Motor neuron (in vitro differentiated cells): ENCODE measurements at regions not wholly inside any gene's neighbourhood (a gene's known extent, or its start where the extent isn't known, plus 50 kb on each side); places are given as distances from the start of the nearest gene placed in this dataset.
"Not testable (repeated sequence)": the region's sequence is repeated elsewhere in the genome, so short reads cannot be mapped to it uniquely, and the experiment has no call there.

Experiments
- ATAC-seq, 8 experiments: fragments of 200-7000 bp; cut with Tn5 transposase; replicated peaks in 6 of 8; 2 replicates each; pipeline ENCODE4 v1.8.0; 2021; ENCODE audit warnings: mild to moderate bottlenecking in 8 of 8, moderate library complexity in 8 of 8
- H3K27ac ChIP-seq, 2 donors: fragments of 250-450 bp; sonication (Bioruptor Pico); 2 replicates each; pipeline ENCODE4 v1.9.0; 2021; ENCODE audit warnings: antibody characterized with exemption in 2 of 2, mild to moderate bottlenecking in 2 of 2, moderate library complexity in 1 of 2
- H3K4me1 ChIP-seq, 2 donors: fragments of 250-450 bp; sonication (Bioruptor Pico); replicated peaks in 1 of 2; 2 replicates each; pipeline ENCODE4 v1.6.1; 2021; ENCODE audit warnings: antibody characterized with exemption in 2 of 2, mild to moderate bottlenecking in 2 of 2, moderate library complexity in 1 of 2
- H3K4me3 ChIP-seq, 5 donors: fragments of 250-450 bp; sonication (Bioruptor Pico); 2 replicates each; pipeline ENCODE4 v1.9.0; 2021; ENCODE audit warnings: antibody characterized with exemption in 5 of 5, mild to moderate bottlenecking in 5 of 5, moderate library complexity in 4 of 5
- whole genome bisulfite sequencing, 10 experiments: fragments of 450-650 bp; shearing (Covaris generic); methylation state at CpG; one replicate each; pipeline ENCODE4 v1.0.0; 2022; 5-methylcytosine and 5-hydroxymethylcytosine counted together
- in situ Hi-C, 9 experiments: fragments of 400-800 bp; cut with MboI; loops; one replicate each; pipeline ENCODE4 v1.15.0; 2021; ENCODE audit warnings: low sequenced_read_pairs in 9 of 9, low pct_unique_long_range_greater_than_20kb in 2 of 9; ENCODE audit not compliant: unreplicated experiment in 9 of 9

GRCh38 chr5:57383093-57383861, 99.3 kb downstream of the ACTBL2 start:
- ATAC-seq, result peak; percentile 67 to 97 (median 92)
- WGBS, 10 experiments, result 0 to 100% (median 55%) methylated on average over 1 to 8 of the region's 9 CpGs
- in situ Hi-C loops, result no loop called here
- no peak overlapping the region for H3K4me3 ChIP-seq
- H3K27ac ChIP-seq, result no peak overlapping the region
- H3K4me1 ChIP-seq, result no peaks in the 10 kb centered on the region

- Histone ChIP-seq H3K4me3 (no peak overlapping the region), H3K4me1 (no peaks in the 10 kb centered on the region), H3K27ac (no peak overlapping the region)
- 0 to 72% (median 50%) methylated on average over 1 to 2 of the region's 2 CpGs; no CpG with 5 or more reads in 3 of the 10 experiments for WGBS, 10 experiments
- in situ Hi-C loops, result no loop called here
- peak in 3 of 8 experiments; percentile 13 to 65 (median 26) for ATAC-seq
These were observed 100.0 kb downstream of the ACTBL2 start for GRCh38 chr5:57382655-57383054.

GRCh38 chr5:57370376-57370775, 112.2 kb downstream of the ACTBL2 start:
- H3K4me1 ChIP-seq, result no peaks in the 10 kb centered on the region
- ATAC-seq, result peak in 1 of 8 experiments; percentile 33
- H3K4me3 ChIP-seq, result no peak overlapping the region
- WGBS, 10 experiments, result 64 to 100% (median 100%) methylated on average over 1 to 2 of the region's 2 CpGs; no CpG with 5 or more reads in 3 of the 10 experiments
- in situ Hi-C loops, result no loop called here
- no peak overlapping the region for H3K27ac ChIP-seq

GRCh38 chr5:57368010-57368409, 114.6 kb downstream of the ACTBL2 start:
- Histone ChIP-seq H3K27ac (no peak overlapping the region), H3K4me1 (no peaks in the 10 kb centered on the region), H3K4me3 (no peak overlapping the region)
- ATAC-seq, result peak in 2 of 8 experiments; percentile 13 to 49
- WGBS, 10 experiments, result 10 to 93% (median 89%) methylated on average over 1 to 3 of the region's 3 CpGs; no CpG with 5 or more reads in 1 of the 10 experiments
- in situ Hi-C loops, result no loop called here

GRCh38 chr5:57366744-57367143, 115.9 kb downstream of the ACTBL2 start:
- peak in 2 of 8 experiments; percentile 60 to 77 for ATAC-seq
- Histone ChIP-seq H3K4me1 (no peaks in the 10 kb centered on the region), H3K4me3 (no peak overlapping the region), H3K27ac (no peak overlapping the region)
- in situ Hi-C loops, result no loop called here
- 0 to 100% (median 46%) methylated on average over 1 of the region's 1 CpG; no CpG with 5 or more reads in 6 of the 10 experiments for WGBS, 10 experiments

GRCh38 chr5:57362951-57363350, 119.7 kb downstream of the ACTBL2 start:
- Histone ChIP-seq H3K4me3 (no peak overlapping the region), H3K27ac (no peak overlapping the region), H3K4me1 (no peaks in the 10 kb centered on the region)
- WGBS, 10 experiments, result 51 to 100% (median 79%) methylated on average over 1 to 5 of the region's 5 CpGs; no CpG with 5 or more reads in 1 of the 10 experiments
- in situ Hi-C loops, result no loop called here
- no peak for ATAC-seq

- WGBS, 10 experiments, result 11 to 83% (median 45%) methylated on average over 1 of the region's 1 CpG; no CpG with 5 or more reads in 4 of the 10 experiments
- no peak for ATAC-seq
- Histone ChIP-seq H3K4me3 (no peak overlapping the region), H3K4me1 (no peaks in the 10 kb centered on the region), H3K27ac (no peak overlapping the region)
- in situ Hi-C loops, result no loop called here
These were observed 121.7 kb downstream of the ACTBL2 start for GRCh38 chr5:57360871-57361270.

GRCh38 chr5:57358796-57359592, 123.6 kb downstream of the ACTBL2 start:
- Histone ChIP-seq H3K4me3 (no peak overlapping the region), H3K27ac (no peak overlapping the region), H3K4me1 (no peaks in the 10 kb centered on the region)
- in situ Hi-C loops, result no loop called here
- ATAC-seq, result no peak
- 50 to 100% (median 84%) methylated on average over 1 to 5 of the region's 5 CpGs; no CpG with 5 or more reads in 1 of the 10 experiments for WGBS, 10 experiments

GRCh38 chr5:57356850-57357249, 125.8 kb downstream of the ACTBL2 start:
- ATAC-seq, in situ Hi-C loops: not testable (repeated sequence)
- no CpG with 5 or more reads among the region's 16 CpGs for WGBS, 10 experiments

GRCh38 chr5:57349214-57349613, 133.4 kb downstream of the ACTBL2 start:
- 40 to 100% (median 88%) methylated on average over 1 of the region's 1 CpG; no CpG with 5 or more reads in 5 of the 10 experiments for WGBS, 10 experiments
- Histone ChIP-seq H3K4me3 (no peak overlapping the region), H3K4me1 (no peaks in the 10 kb centered on the region), H3K27ac (no peak overlapping the region)
- in situ Hi-C loops, result no loop called here
- ATAC-seq, result no peak

More at GRCh38 chr5:57356850-57357249, 125.8 kb downstream of the ACTBL2 start:
- H3K4me1 ChIP-seq, H3K4me3 ChIP-seq, H3K27ac ChIP-seq: not testable (repeated sequence)

GRCh38 chr5:57348376-57349140, 134.1 kb downstream of the ACTBL2 start:
- Histone ChIP-seq H3K4me1 (no peaks in the 10 kb centered on the region), H3K27ac (no peak overlapping the region), H3K4me3 (no peak overlapping the region)
- ATAC-seq, result no peak
- WGBS, 10 experiments, result 29 to 80% (median 59%) methylated on average over 1 to 6 of the region's 7 CpGs
- in situ Hi-C loops, result no loop called here

- H3K4me1 ChIP-seq, result no peaks in the 10 kb centered on the region
- H3K27ac ChIP-seq, result no peak overlapping the region
- in situ Hi-C loops, result no loop called here
- no peak overlapping the region for H3K4me3 ChIP-seq
- WGBS, 10 experiments, result 0 to 100% (median 45%) methylated on average over 1 to 2 of the region's 2 CpGs; no CpG with 5 or more reads in 2 of the 10 experiments
- ATAC-seq, result no peak
These were observed 136.3 kb downstream of the ACTBL2 start for GRCh38 chr5:57346328-57346727.
